ENCODE measurements at regions not wholly inside any gene's neighbourhood (a gene's known extent, or its start where the extent isn't known, plus 50 kb on each side); places are given as distances from the start of the nearest gene placed in this dataset.

DNA sequence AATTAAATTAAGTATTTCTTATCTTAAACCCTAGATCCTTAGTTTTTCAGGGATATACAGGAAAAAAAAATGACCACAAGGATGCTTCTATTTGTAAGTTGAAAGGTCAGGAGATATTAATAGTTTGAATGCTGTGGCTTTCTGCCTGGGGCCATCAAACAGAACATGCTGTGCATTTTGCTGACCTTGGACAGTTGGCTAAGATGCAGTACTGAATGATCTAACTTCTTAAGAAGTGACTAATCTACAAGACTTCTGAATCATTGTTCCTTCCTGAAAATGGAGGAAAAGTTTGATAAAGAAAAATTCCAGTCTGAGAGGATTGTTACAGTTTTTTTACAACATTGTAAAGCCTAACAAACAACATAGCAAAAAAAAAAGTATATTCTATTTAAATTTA is 237.8 kb upstream of the JADE1 start:
- TF ChIP-seq, protein P1, sequence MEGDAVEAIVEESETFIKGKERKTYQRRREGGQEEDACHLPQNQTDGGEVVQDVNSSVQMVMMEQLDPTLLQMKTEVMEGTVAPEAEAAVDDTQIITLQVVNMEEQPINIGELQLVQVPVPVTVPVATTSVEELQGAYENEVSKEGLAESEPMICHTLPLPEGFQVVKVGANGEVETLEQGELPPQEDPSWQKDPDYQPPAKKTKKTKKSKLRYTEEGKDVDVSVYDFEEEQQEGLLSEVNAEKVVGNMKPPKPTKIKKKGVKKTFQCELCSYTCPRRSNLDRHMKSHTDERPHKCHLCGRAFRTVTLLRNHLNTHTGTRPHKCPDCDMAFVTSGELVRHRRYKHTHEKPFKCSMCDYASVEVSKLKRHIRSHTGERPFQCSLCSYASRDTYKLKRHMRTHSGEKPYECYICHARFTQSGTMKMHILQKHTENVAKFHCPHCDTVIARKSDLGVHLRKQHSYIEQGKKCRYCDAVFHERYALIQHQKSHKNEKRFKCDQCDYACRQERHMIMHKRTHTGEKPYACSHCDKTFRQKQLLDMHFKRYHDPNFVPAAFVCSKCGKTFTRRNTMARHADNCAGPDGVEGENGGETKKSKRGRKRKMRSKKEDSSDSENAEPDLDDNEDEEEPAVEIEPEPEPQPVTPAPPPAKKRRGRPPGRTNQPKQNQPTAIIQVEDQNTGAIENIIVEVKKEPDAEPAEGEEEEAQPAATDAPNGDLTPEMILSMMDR (conservative IDR thresholded peaks at IDR 0.05; ENCODE audit: low read length): no peak
- TF ChIP-seq EZH2phosphoT487 (IDR thresholded peaks at IDR 0.05; ENCODE audit: borderline replicate concordance, low read depth, low read length): no peak
